ENCODE measurements at regions not wholly inside any gene's neighbourhood (a gene's known extent, or its start where the extent isn't known, plus 50 kb on each side); places are given as distances from the start of the nearest gene placed in this dataset.

DNA sequence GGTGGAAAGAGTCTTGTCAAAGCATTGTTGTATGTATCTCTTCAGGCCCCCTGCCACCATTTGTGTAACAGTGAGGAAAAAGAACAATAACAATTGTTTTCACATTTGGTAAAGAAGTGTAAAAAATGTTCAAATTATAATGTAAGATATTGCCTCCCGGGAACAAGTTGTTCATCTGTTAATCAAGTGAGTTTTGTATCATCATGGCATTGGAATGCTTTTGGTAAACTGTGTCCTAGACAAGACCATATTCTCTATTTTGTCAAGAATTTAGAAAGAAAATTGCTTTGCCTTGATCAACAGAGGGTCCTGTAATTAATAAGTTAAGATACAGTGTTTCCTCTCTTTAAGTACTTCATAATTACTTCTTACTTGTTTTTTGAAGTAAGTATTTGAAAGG is 692.0 kb upstream of the NR5A2 start:
- no peaks in the 10 kb centered on the region for H3K4me1 Mint-ChIP-seq

DNA sequence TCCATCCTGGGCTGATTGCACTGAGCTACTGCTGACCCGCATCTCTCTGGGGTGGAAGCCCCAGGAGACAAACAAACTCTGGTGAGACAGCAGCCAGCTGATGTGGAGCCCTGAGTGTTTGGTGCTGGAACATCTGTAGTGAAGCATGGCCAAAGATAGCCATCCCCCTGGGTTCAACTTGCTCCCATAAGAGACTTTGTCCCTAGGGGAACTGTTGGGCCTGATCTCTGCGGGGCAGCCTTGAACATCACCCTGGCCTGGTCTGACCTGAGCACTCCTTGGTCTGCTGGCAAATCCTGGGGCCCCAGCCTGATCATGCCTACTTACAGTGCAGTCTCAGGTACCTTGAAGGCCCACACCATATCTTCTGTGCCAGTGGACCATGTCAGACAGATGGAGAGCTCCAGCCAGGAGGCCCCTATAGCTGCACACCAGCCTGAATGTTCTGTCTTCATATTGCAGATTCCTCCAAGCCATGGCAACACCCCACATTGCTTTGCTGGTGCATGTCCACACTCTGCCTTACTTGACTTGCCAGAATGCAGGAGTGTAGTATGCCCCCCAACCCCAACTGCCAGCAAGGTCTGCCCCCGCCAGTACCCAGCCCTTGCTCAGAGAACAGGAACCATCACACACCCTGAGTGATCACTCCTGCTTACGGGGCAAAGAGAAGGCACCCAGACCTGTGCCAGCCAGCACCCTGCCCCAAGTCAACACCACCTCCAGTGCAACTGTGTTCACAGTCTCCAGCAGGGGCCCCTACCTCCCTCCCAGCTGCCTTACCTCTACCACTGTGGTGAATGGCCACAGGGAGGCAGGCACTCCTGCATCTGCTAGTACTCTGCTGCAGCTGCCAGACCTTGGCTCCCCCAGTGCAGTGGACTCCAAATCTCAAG is 690.5 kb upstream of the NR5A2 start:
- no peaks in the 10 kb centered on the region for H3K4me1 ChIP-seq
- Mint-ChIP-seq H3K27me3 (ENCODE audit: insufficient read depth, low read depth) (no peaks in the 10 kb centered on the region), H3K4me3 (no peak overlapping the region), H3K27ac (no peak overlapping the region), H3K4me1 (no peaks in the 10 kb centered on the region), H3K9me3 (no peaks in the 10 kb centered on the region), H3K36me3 (no peaks in the 10 kb centered on the region)
- H3K79me2 ChIP-seq (ENCODE audit: low read depth) = no peaks in the 10 kb centered on the region
- peak; percentile 16 for DNase-seq (ENCODE audit: low spot score)
- no peak overlapping the region for H3K9ac ChIP-seq
- H3K4me3 ChIP-seq = no peak overlapping the region
- no peaks in the 10 kb centered on the region for H4K20me1 ChIP-seq (ENCODE audit: low read depth)
- no peaks in the 10 kb centered on the region for H3F3A ChIP-seq (ENCODE audit: low read depth)
- no peaks in the 10 kb centered on the region for H3K9me3 ChIP-seq (ENCODE audit: low read depth)
- no peaks in the 10 kb centered on the region for H3K27me3 ChIP-seq
- H3K36me3 ChIP-seq = no peaks in the 10 kb centered on the region
- H3K4me2 ChIP-seq = no peak overlapping the region
- H2AFZ ChIP-seq (replicated peaks) = no peak overlapping the region
- no peak for TF ChIP-seq EZH2 (IDR thresholded peaks at IDR 0.05)
- TF ChIP-seq, protein P1, sequence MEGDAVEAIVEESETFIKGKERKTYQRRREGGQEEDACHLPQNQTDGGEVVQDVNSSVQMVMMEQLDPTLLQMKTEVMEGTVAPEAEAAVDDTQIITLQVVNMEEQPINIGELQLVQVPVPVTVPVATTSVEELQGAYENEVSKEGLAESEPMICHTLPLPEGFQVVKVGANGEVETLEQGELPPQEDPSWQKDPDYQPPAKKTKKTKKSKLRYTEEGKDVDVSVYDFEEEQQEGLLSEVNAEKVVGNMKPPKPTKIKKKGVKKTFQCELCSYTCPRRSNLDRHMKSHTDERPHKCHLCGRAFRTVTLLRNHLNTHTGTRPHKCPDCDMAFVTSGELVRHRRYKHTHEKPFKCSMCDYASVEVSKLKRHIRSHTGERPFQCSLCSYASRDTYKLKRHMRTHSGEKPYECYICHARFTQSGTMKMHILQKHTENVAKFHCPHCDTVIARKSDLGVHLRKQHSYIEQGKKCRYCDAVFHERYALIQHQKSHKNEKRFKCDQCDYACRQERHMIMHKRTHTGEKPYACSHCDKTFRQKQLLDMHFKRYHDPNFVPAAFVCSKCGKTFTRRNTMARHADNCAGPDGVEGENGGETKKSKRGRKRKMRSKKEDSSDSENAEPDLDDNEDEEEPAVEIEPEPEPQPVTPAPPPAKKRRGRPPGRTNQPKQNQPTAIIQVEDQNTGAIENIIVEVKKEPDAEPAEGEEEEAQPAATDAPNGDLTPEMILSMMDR (IDR thresholded peaks at IDR 0.05) = peak; percentile 29
- no peak overlapping the region for H3K27ac ChIP-seq

More for the DNA sequence above, 692.0 kb upstream of the NR5A2 start:
- H3K27ac Mint-ChIP-seq = no peak overlapping the region
- H3K79me2 ChIP-seq (ENCODE audit: low read depth) = no peaks in the 10 kb centered on the region
- no peak overlapping the region for H2AFZ ChIP-seq (replicated peaks)
- H3K36me3 ChIP-seq = no peaks in the 10 kb centered on the region
- H3K4me3 ChIP-seq = no peak overlapping the region
- no peaks in the 10 kb centered on the region for H3K27me3 ChIP-seq
- DNase-seq (ENCODE audit: low spot score) = no peak
- H4K20me1 ChIP-seq (ENCODE audit: low read depth) = no peaks in the 10 kb centered on the region
- no peak overlapping the region for H3K9ac ChIP-seq
- no peaks in the 10 kb centered on the region for H3F3A ChIP-seq (ENCODE audit: low read depth)
- no peaks in the 10 kb centered on the region for H3K27me3 Mint-ChIP-seq (ENCODE audit: insufficient read depth, low read depth)
- no peaks in the 10 kb centered on the region for H3K9me3 ChIP-seq (ENCODE audit: low read depth)
- no peak overlapping the region for H3K4me2 ChIP-seq
- no peaks in the 10 kb centered on the region for H3K4me1 ChIP-seq
- H3K4me3 Mint-ChIP-seq = no peak overlapping the region
- H3K27ac ChIP-seq = no peak overlapping the region
- TF ChIP-seq EZH2 (IDR thresholded peaks at IDR 0.05) (no peak), EZH2phosphoT487 (IDR thresholded peaks at IDR 0.05) (no peak)
- TF ChIP-seq, protein P1 (IDR thresholded peaks at IDR 0.05) = no peak
- H3K36me3 Mint-ChIP-seq = no peaks in the 10 kb centered on the region
- no peaks in the 10 kb centered on the region for H3K9me3 Mint-ChIP-seq

DNA sequence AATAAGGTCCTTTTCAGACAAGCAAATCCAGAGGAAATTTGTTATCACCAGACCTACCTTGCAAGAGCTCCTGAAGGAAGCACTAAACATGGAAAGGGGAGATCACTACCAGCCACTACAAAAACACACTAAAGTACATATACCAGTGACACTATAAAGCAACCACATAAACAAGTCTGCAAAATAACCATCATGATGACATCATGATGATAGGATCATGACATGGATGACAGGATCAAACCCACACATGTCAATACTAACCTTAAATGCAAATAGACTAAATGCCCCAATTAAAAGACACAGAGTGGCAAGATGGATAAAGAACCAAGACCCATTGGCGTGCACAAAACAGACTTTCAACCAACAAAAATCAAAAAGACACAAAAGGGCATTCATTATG is 688.8 kb upstream of the NR5A2 start:
- Mint-ChIP-seq H3K4me3 (no peak overlapping the region), H3K4me1 (no peaks in the 10 kb centered on the region), H3K36me3 (no peaks in the 10 kb centered on the region), H3K27ac (no peak overlapping the region), H3K9me3 (peaks cover 4% of the 10 kb centered on the region), H3K27me3 (ENCODE audit: insufficient read depth, low read depth) (no peaks in the 10 kb centered on the region)
- H3K4me3 ChIP-seq = no peak overlapping the region
- no peaks in the 10 kb centered on the region for H3K36me3 ChIP-seq
- no peaks in the 10 kb centered on the region for H3K9me3 ChIP-seq (ENCODE audit: low read depth)
- no peaks in the 10 kb centered on the region for H4K20me1 ChIP-seq (ENCODE audit: low read depth)
- TF ChIP-seq EZH2 (IDR thresholded peaks at IDR 0.05) (no peak), EZH2phosphoT487 (IDR thresholded peaks at IDR 0.05) (no peak)
- TF ChIP-seq, protein P1 (IDR thresholded peaks at IDR 0.05) = no peak
- no peak for DNase-seq (ENCODE audit: low spot score)
- H3K4me2 ChIP-seq = no peak overlapping the region
- no peaks in the 10 kb centered on the region for H3K4me1 ChIP-seq
- no peaks in the 10 kb centered on the region for H3K27me3 ChIP-seq
- no peaks in the 10 kb centered on the region for H3F3A ChIP-seq (ENCODE audit: low read depth)
- H3K9ac ChIP-seq = no peak overlapping the region
- H3K27ac ChIP-seq = no peak overlapping the region
- no peaks in the 10 kb centered on the region for H3K79me2 ChIP-seq (ENCODE audit: low read depth)
- no peak overlapping the region for H2AFZ ChIP-seq (replicated peaks)

Data from neural progenitor cell (in vitro differentiated cells).